ENCODE measurements at regions not wholly inside any gene's neighbourhood (a gene's known extent, or its start where the extent isn't known, plus 50 kb on each side); places are given as distances from the start of the nearest gene placed in this dataset.

DNA sequence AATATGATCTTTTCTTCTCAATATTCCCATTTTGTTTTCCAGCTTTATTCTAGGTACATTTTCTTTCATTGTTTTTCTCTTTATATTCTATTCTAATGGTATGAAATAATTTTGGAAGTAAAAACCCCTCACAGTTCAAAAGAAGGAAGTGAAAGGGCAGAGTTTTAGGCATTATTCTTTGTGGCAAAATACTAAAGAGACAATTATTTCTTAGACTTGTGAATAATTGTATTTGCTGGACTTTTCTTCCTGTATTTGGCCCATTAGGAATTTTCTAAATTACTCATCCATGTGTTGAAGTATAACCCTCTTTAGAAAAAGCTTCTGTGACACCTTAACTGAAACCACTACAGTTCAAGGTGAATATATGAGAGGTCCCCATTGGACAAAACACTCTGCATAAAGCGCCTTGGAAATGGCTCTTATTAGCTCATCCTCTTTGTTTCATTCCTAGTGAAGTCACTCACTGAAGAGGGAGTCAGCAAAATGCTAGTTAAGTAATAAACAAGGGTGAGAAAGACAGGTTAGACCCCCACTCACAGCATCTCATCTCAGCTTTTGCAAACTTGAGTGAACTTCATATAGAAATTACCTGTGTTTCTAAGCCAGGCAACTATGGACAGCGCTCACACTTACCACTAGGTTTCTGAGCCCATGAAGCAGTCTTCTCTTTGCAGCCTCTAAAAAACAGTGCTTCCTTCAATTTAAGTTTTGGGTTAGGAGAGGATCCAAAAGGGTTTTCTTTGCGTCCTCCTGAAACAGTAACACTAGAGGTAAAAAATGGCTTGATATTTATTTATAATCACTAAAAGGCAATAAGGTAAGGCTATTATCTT, 327.5 kb downstream of the ARPP21 start:
- TF ChIP-seq, protein P1, sequence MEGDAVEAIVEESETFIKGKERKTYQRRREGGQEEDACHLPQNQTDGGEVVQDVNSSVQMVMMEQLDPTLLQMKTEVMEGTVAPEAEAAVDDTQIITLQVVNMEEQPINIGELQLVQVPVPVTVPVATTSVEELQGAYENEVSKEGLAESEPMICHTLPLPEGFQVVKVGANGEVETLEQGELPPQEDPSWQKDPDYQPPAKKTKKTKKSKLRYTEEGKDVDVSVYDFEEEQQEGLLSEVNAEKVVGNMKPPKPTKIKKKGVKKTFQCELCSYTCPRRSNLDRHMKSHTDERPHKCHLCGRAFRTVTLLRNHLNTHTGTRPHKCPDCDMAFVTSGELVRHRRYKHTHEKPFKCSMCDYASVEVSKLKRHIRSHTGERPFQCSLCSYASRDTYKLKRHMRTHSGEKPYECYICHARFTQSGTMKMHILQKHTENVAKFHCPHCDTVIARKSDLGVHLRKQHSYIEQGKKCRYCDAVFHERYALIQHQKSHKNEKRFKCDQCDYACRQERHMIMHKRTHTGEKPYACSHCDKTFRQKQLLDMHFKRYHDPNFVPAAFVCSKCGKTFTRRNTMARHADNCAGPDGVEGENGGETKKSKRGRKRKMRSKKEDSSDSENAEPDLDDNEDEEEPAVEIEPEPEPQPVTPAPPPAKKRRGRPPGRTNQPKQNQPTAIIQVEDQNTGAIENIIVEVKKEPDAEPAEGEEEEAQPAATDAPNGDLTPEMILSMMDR (conservative IDR thresholded peaks at IDR 0.05 in 1 of 2, IDR thresholded peaks at IDR 0.05 in 1 of 2; ENCODE audit: extremely low read depth in 1 of 2, insufficient read depth in 1 of 2, low read depth in 1 of 2, low read length in 2 of 2), result no peak
- no peak for TF ChIP-seq EZH2 (IDR thresholded peaks at IDR 0.05; ENCODE audit: borderline replicate concordance, low read length)
